Dedifferentiated amniotic fluid mesenchymal stem cell (primary cell): ENCODE measurements at regions not wholly inside any gene's neighbourhood (a gene's known extent, or its start where the extent isn't known, plus 50 kb on each side); places are given as distances from the start of the nearest gene placed in this dataset.
A peak's percentile ranks its signal among the peaks of the same experiment; 100 is the strongest.

ENCODE experiments used
- DNase-seq: peaks from one replicate; pipeline ENCODE4 v3.0.0-alpha.2; 2016; ENCODE audit errors: extremely low spot score

DNA sequence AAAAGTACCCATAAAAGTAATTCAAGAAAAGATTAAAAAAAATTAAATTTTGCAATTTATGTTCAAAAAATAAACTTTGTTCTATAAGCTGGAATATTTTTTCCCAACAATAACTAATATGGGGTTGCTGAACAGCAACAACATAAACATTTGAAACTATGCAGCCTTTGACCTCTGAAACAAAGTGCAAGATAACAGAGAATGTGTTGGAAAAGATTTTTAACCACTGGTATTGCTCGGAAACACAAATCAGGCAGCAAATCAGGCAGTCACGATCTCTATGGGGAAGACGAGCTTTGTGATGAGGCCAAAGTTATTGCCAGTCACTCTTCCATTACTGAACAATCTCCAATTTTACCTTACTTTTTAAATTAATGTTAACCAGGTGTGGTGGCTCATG, 332.1 kb downstream of the PABPC4L start:
- DNase-seq = no peak

DNA sequence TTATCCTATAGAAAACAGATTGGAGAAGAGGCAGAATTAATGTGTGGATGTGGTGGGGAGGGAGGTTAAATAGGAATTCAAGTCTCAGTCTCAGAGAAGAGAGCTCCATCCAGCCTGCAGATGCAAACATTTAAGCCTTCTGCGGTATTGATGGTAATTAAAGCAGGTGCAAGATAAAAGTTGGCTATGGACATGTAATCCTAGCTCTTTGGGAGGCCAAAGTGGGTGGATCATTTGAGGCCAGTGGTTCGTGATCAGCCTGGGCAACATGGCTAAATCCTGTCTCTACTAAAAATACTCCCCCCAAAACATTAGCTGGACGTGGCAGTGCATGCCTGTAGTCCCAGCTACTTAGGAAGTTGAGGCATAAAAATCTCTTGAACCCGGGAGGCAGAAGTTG, 332.7 kb downstream of the PABPC4L start:
- no peak for DNase-seq

DNA sequence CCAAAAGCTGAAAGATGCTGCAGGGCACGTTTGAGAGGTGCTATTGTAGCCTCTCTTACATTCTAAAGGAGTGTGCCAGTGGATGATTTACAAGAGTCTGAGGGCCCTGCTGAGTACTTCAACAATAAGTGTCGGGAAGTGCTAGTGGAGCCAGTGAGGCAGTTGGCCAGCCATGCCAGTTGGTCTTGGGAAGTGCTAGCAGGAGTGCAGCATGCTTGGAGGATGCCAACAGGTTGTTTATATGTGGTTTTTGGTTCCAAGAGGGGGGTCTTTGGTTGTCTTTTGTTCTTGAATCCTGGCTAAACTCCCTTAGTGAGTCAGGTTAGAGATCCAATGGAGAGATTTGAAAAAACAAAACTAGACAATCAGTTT, 335.3 kb downstream of the PABPC4L start:
- no peak for DNase-seq

DNA sequence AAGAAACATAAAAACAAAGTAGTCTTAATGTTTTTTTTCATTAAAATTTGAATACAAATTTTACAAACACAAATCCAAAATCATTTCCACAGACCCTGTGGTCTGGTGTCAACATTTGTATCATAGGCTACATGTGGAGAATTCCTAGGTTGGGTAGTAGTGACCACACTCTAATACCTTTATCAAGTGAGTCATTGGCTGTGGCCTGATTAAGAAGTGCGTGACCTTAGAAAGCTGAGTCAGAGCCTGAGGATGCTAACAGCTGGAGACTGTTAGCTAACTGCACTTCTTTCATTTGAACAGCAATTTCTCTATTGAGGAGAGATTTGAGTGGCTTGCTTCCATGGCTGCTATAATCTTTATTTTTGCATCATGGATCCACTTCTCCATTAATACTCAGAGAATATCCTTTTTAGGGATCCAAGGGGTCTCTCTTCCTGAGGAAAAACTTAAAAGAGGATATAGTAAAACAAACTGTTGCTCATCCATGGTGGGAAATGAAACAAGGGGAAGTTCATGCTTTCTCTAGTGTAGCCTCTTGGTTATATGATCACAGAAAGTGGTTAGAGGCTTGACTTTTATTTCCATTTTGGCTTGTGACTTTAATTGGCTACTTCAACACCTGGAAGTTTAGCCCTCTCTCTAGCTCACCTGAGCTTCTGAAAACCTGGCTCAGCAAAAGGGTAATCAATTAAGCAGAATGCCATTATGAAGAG, 335.8 kb downstream of the PABPC4L start:
- DNase-seq = peak; percentile 89

GRCh38 chr4:133863153-133863552, 338.4 kb downstream of the PABPC4L start:
- DNase-seq = no peak

DNA sequence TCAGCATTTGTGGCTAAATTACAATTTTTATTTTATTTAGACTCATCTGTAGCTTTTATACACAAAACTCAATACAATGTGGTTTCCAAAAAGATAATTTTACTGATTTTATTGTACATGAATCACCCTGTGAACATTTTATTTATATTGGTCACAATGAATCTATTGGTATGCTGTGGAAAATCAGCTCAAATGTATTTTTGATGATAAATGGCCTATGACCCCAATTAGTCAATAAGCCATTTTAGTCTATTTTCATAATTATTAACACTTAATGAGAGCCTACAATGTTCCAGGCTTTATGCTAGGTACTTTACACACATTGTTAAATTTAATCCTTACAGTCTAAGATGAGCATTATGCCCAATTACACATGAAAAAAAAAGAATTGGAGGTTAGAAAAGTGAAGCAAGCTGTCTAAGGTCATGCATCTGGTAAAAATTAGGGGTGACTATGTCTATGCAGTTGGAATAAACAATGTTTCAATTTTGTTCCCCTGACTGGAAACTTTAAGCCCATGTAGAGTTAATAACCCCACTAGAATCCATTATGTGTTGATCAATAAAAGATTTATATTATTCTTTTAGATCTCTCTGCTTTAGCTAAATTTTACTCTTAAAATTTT, 344.7 kb downstream of the PABPC4L start:
- DNase-seq = no peak

- DNase-seq = no peak
Observed at GRCh38 chr4:133855001-133855400, 346.6 kb downstream of the PABPC4L start.

- DNase-seq = no peak
Observed at GRCh38 chr4:133839326-133839725, 362.3 kb downstream of the PABPC4L start.

- no peak for DNase-seq
Observed at GRCh38 chr4:133823177-133823576, 378.4 kb downstream of the PABPC4L start.

DNA sequence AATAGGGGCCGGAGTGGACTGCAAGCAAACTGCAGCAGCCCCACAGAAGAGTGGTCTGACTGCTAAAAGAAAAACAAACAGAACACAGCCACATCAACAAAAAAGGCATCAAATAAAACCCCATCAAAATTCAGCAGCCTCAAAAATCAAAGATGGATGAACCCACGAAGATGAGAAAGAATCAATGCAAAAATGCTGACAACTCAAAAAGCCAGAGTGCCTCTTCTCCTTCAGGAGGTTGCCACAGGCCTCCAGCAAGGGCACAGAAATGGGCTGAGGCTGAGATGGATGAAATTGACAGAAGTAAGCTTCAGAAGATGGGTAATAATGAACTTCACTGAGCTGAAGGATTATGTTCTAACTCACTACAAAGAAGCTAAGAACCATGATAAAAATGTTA, 388.6 kb downstream of the PABPC4L start:
- no peak for DNase-seq

- DNase-seq = no peak
Observed at GRCh38 chr4:133812236-133812635, 389.4 kb downstream of the PABPC4L start.

DNA sequence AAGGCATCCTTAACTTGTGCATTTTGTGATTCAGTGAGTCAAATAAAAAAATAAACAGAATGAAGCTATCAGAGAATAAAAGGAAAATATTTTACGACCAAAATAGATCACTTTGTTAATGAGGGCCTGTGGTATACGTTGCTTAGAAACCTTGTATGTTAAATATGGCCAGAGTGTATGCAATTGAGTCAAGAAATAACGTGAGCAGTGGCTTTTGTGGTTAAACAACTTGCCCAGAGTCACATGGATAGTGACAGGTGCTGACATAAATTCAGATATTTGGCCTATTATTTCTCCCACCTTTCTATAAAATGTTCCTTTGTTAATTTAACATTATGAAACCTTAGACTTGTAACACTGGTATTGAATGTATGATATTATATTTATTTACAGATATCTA, 393.4 kb downstream of the PABPC4L start:
- DNase-seq = no peak

GRCh38 chr4:133803341-133803740, 398.2 kb downstream of the PABPC4L start:
- DNase-seq = no peak

DNA sequence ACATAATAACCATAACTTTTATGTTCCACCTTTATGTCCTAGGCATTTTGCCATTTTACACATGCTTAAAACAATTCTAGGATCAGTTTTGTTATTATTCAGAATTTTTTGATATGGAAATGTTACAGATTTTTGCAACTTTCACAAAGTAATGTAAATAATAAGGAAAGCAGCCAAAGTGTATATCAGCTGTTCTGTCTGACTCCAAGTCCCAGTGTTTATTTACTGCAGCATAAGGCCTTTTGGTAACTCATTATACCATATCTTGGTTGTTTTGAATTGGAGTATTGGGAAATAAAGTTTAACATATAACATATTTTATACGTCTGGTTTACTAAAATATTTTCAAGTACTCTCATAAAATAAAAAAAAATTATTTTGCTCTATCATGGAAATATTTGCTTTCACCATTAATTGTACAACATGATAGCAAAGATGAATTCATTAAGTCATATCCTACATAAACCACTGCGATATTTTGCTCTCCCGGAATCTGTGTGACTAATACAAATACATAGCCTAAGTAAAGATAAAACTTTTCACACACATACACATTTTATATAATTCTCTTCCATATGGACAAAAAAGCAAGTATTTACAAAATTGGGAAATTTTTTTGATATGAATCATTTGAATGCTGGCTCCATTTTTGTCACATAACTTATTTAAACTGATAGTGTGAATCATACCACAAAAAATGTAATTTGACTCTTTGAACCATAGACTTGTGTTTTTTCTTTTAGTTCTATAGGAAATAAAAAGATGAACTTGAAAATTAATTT, 399.0 kb downstream of the PABPC4L start:
- peak; percentile 31 for DNase-seq

GRCh38 chr4:133801883-133802282, 399.7 kb downstream of the PABPC4L start:
- DNase-seq = no peak

DNA sequence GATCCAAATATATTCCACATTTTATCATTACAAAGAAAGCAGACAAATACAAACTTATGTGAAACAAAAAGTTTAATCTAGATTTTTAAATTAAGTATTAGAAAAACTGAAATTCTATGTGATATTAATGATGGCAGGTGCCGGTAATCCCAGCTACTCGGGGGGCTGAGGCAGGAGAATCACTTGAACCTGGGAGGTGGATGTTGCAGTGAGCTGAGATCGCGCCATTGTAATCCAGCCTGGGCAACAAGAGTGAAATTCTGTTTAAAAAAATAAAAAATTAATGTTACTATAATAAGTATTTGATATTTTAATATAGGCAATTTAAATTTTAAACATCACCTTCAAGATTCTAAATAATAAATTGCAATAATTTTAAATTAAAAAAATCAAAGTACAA, 400.6 kb downstream of the PABPC4L start:
- no peak for DNase-seq

- DNase-seq = no peak
Observed at GRCh38 chr4:133799717-133800315, 401.8 kb downstream of the PABPC4L start.

DNA sequence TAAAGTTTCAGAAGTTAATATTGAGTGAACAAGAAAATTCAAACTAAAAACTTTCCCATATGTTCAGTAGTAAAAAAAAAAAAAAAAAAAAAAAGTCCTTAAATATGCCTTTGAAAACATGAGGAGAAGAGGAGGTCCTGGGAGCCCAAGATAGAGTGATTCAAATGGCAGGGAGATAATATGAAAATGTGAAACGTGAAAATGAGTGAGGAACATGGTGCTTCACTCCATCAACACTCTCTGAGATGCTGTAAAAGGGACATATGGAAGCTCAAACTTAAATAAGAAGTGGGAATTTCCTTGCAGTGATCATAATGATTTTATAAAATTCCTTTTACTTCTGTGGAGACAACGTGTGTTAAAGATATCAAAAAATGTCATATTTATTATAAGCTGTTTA, 423.9 kb downstream of the PABPC4L start:
- no peak for DNase-seq

- no peak for DNase-seq
Observed at GRCh38 chr4:133776961-133777360, 424.6 kb downstream of the PABPC4L start.

GRCh38 chr4:133776503-133776902, 425.1 kb downstream of the PABPC4L start:
- DNase-seq = no peak

DNA sequence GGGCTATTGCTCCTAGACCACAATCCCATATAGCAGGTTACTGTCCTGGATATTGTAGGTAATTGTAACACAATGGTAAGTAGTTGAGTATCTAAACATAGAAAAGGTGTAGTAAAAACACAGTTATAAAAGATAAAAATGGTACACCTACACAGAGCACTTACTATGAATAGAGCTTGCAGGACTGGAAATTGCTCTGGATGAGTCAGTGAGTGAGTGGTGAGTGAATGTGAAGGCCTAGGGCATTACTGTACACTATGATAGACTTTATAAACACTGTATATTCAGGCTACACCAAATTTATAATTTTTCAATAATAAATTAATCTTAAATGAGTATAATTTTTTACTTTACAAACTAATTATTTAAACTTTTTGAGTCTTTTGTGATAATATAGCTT, 425.7 kb downstream of the PABPC4L start:
- peak; percentile 28 for DNase-seq

- no peak for DNase-seq
Observed at GRCh38 chr4:133775469-133775868, 426.1 kb downstream of the PABPC4L start.

DNA sequence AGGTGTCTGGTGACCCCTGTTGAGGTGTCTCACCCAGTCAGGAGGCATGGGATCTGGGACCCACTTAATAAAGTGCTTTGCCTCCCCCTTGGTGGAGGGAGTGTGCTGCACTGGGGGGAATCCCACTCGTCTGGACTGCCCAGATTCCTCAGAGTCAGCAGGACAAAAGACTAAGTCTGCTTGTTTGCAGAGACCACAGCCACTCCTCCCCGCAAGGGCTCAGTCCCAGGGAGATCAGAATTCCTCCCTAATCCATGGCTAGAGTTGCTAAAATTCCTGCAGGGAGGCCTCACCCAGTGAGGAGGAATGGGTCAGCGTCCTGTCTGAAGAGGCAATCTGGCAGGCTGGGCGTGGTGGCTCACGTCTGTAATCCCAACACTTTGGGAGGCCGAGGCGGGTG, 442.2 kb downstream of the PABPC4L start:
- DNase-seq = no peak
